Astrocyte (in vitro differentiated cells and primary cell): ENCODE measurements at regions not wholly inside any gene's neighbourhood (a gene's known extent, or its start where the extent isn't known, plus 50 kb on each side); places are given as distances from the start of the nearest gene placed in this dataset.

Source experiments
- DNase-seq: peaks from one replicate; pipeline ENCODE4 v3.0.0-alpha.2; 2010; ENCODE audit warnings: low read depth
- FAIRE-seq: peaks from 2 replicates; lab custom pipeline; 2011; peaks lifted over from hg19 to GRCh38; lab: Jason Lieb, UNC
- H2AFZ ChIP-seq: 2 replicates; pipeline ENCODE4 v1.6.0; 2012; ENCODE audit warnings: low read depth, low read length, inconsistent platforms
- H3K27ac ChIP-seq: 2 replicates; pipeline ENCODE4 v1.5.1; 2011; ENCODE audit warnings: low read depth, low read length, inconsistent platforms
- H3K27me3 ChIP-seq: 2 replicates; pipeline ENCODE4 v1.6.0; 2011; ENCODE audit warnings: low read length, inconsistent platforms; ENCODE audit not compliant: insufficient read depth
- H3K36me3 ChIP-seq: 2 replicates; pipeline ENCODE4 v1.5.1; 2011; ENCODE audit warnings: low read length, inconsistent platforms; ENCODE audit not compliant: insufficient read depth
- H3K4me1 ChIP-seq: 2 replicates; pipeline ENCODE4 v1.5.1; 2011; ENCODE audit warnings: low read length, inconsistent platforms; ENCODE audit not compliant: insufficient read depth
- H3K4me2 ChIP-seq: 2 replicates; pipeline ENCODE4 v1.6.0; 2012; ENCODE audit warnings: low read length, inconsistent platforms
- H3K4me3 ChIP-seq: 2 replicates; pipeline ENCODE4 v1.5.1; 2011; ENCODE audit warnings: low read depth, mild to moderate bottlenecking, low read length, inconsistent platforms; ENCODE audit not compliant: insufficient read depth
- H3K79me2 ChIP-seq: 2 replicates; pipeline ENCODE4 v1.6.0; 2012; ENCODE audit warnings: mild to moderate bottlenecking, low read length, inconsistent platforms; ENCODE audit not compliant: insufficient read depth
- H3K9ac ChIP-seq: 2 replicates; pipeline ENCODE4 v1.6.0; 2012; ENCODE audit warnings: mild to moderate bottlenecking, low read length, inconsistent platforms
- H3K9me3 ChIP-seq: 2 replicates; pipeline ENCODE4 v1.5.1; 2012; ENCODE audit warnings: low read depth, mild to moderate bottlenecking, low read length, inconsistent platforms; ENCODE audit not compliant: insufficient read depth
- H4K20me1 ChIP-seq: 2 replicates; pipeline ENCODE4 v1.6.0; 2012; ENCODE audit warnings: low read length, inconsistent platforms; ENCODE audit not compliant: insufficient read depth
- H3K27ac Mint-ChIP-seq: one replicate; pipeline ENCODE4 v1.8.0; 2021; ENCODE audit warnings: mild to moderate bottlenecking, mixed read lengths; ENCODE audit not compliant: unreplicated experiment
- H3K27me3 Mint-ChIP-seq: one replicate; pipeline ENCODE4 v1.8.0; 2021; ENCODE audit warnings: low read depth, mixed read lengths; ENCODE audit not compliant: unreplicated experiment
- H3K36me3 Mint-ChIP-seq: one replicate; pipeline ENCODE4 v1.8.0; 2021; ENCODE audit warnings: low read depth, mixed read lengths; ENCODE audit not compliant: unreplicated experiment
- H3K4me1 Mint-ChIP-seq: one replicate; pipeline ENCODE4 v1.8.0; 2021; ENCODE audit warnings: low read depth, mixed read lengths; ENCODE audit not compliant: unreplicated experiment
- H3K4me3 Mint-ChIP-seq: one replicate; pipeline ENCODE4 v1.8.0; 2021; ENCODE audit warnings: mild to moderate bottlenecking, moderate library complexity, mixed read lengths; ENCODE audit not compliant: unreplicated experiment
- H3K9me3 Mint-ChIP-seq: one replicate; pipeline ENCODE4 v1.8.0; 2021; ENCODE audit warnings: mild to moderate bottlenecking, mixed read lengths; ENCODE audit not compliant: unreplicated experiment
- EZH2 ChIP-seq: IDR thresholded peaks from 2 replicates; pipeline ENCODE4 v1.6.1; 2012; ENCODE audit warnings: mild to moderate bottlenecking, low read length, inconsistent platforms; ENCODE audit not compliant: insufficient read depth
- TF ChIP-seq, protein P1 (sequence below): IDR thresholded peaks from 2 replicates; pipeline ENCODE4 v1.5.1; 2011; ENCODE audit warnings: low read depth, mild to moderate bottlenecking, inconsistent platforms, low read length, moderate library complexity; ENCODE audit not compliant: insufficient read depth

GRCh38 chr2:57602733-57603132, 443.9 kb upstream of the VRK2 start:
- no peak overlapping the region for H3K27ac Mint-ChIP-seq
- no peak for DNase-seq
- no peak overlapping the region for H3K4me2 ChIP-seq
- FAIRE-seq = no peak
- H3K79me2 ChIP-seq = no peaks in the 10 kb centered on the region
- no peaks in the 10 kb centered on the region for H3K27me3 ChIP-seq
- H3K36me3 ChIP-seq = no peaks in the 10 kb centered on the region
- no peak overlapping the region for H2AFZ ChIP-seq
- no peak overlapping the region for H3K9ac ChIP-seq
- no peaks in the 10 kb centered on the region for H3K4me1 ChIP-seq
- H3K4me1 Mint-ChIP-seq = no peaks in the 10 kb centered on the region
- no peaks in the 10 kb centered on the region for H4K20me1 ChIP-seq
- H3K4me3 Mint-ChIP-seq = no peak overlapping the region
- H3K36me3 Mint-ChIP-seq = no peaks in the 10 kb centered on the region
- no peaks in the 10 kb centered on the region for H3K9me3 ChIP-seq
- H3K4me3 ChIP-seq = no peak overlapping the region
- H3K27me3 Mint-ChIP-seq = no peaks in the 10 kb centered on the region
- no peak overlapping the region for H3K27ac ChIP-seq
- TF ChIP-seq EZH2 = no peak
- TF ChIP-seq, protein P1, sequence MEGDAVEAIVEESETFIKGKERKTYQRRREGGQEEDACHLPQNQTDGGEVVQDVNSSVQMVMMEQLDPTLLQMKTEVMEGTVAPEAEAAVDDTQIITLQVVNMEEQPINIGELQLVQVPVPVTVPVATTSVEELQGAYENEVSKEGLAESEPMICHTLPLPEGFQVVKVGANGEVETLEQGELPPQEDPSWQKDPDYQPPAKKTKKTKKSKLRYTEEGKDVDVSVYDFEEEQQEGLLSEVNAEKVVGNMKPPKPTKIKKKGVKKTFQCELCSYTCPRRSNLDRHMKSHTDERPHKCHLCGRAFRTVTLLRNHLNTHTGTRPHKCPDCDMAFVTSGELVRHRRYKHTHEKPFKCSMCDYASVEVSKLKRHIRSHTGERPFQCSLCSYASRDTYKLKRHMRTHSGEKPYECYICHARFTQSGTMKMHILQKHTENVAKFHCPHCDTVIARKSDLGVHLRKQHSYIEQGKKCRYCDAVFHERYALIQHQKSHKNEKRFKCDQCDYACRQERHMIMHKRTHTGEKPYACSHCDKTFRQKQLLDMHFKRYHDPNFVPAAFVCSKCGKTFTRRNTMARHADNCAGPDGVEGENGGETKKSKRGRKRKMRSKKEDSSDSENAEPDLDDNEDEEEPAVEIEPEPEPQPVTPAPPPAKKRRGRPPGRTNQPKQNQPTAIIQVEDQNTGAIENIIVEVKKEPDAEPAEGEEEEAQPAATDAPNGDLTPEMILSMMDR = no peak
- H3K9me3 Mint-ChIP-seq = no peaks in the 10 kb centered on the region

DNA sequence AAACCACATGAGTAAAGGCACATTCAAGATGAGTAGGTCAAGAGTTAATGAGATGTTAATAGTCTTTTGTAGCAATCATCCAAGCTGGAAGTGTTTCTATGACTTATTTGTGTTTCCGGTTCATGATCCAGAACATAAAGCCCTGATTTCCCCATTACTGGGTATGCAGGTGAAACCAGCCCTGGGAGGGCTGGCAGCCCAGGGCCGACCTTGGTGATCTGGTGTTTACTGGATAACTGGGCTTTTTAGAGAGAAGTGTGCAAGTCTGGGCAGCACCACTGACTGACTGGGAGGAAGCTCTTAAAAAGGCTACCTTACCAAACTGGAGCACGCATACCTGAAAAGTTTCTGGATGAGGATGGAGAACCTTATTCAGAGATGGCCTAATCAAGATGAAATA, 431.6 kb upstream of the VRK2 start:
- no peaks in the 10 kb centered on the region for H3K4me1 Mint-ChIP-seq

DNA sequence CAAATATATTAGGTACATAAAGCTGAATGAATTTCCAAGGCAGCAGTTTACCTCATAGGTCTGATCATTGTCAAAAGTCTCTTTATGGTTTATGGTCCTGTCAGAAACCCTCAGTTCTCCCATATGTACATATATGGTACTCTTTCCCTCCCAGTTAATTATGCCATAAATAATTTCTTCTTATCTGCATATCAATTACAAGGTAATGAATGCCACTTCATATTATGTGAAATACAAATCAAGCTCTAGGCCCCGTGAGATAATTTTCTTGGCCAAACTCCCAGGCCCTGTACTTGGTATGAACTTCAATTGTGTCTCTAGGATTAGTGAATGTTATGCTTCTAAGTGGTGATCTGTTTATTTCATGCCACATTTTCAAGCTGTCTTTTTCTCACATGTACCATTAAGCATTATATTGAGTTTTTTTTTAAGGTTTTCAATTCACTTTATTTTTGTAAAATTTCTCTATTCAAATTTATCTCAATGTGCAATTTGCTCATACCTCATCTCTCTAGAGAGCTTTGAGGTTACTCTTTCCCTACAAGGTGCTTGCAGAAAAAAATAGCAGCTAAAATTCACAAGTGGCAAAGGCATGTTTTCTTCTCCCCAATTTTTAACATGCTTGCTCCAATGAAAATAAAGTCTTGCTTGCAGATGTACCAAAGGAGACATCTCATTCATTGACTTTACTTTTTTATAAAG, 430.6 kb upstream of the VRK2 start:
- H3K9me3 ChIP-seq = no peaks in the 10 kb centered on the region
- Mint-ChIP-seq H3K4me1 (no peaks in the 10 kb centered on the region), H3K27ac (no peak overlapping the region), H3K27me3 (no peaks in the 10 kb centered on the region), H3K9me3 (no peaks in the 10 kb centered on the region), H3K4me3 (no peak overlapping the region), H3K36me3 (no peaks in the 10 kb centered on the region)
- H3K79me2 ChIP-seq = no peaks in the 10 kb centered on the region
- no peak overlapping the region for H3K9ac ChIP-seq
- H3K4me1 ChIP-seq = no peaks in the 10 kb centered on the region
- no peak overlapping the region for H2AFZ ChIP-seq
- H3K27ac ChIP-seq = no peak overlapping the region
- no peaks in the 10 kb centered on the region for H3K27me3 ChIP-seq
- TF ChIP-seq, protein P1 = no peak
- no peak for TF ChIP-seq EZH2
- no peaks in the 10 kb centered on the region for H4K20me1 ChIP-seq
- no peaks in the 10 kb centered on the region for H3K36me3 ChIP-seq
- H3K4me2 ChIP-seq = no peak overlapping the region
- no peak overlapping the region for H3K4me3 ChIP-seq
- FAIRE-seq (no peak), DNase-seq (no peak)

More for the DNA sequence above, 431.6 kb upstream of the VRK2 start:
- H3K27me3 ChIP-seq = no peaks in the 10 kb centered on the region
- no peak overlapping the region for H3K9ac ChIP-seq
- no peaks in the 10 kb centered on the region for H4K20me1 ChIP-seq
- no peaks in the 10 kb centered on the region for H3K79me2 ChIP-seq
- H3K36me3 ChIP-seq = no peaks in the 10 kb centered on the region
- Mint-ChIP-seq H3K9me3 (no peaks in the 10 kb centered on the region), H3K27ac (no peak overlapping the region), H3K4me3 (no peak overlapping the region), H3K27me3 (no peaks in the 10 kb centered on the region), H3K36me3 (no peaks in the 10 kb centered on the region)
- H3K4me3 ChIP-seq = no peak overlapping the region
- no peaks in the 10 kb centered on the region for H3K9me3 ChIP-seq
- no peaks in the 10 kb centered on the region for H3K4me1 ChIP-seq
- TF ChIP-seq EZH2 = no peak
- TF ChIP-seq, protein P1 = no peak
- no peak overlapping the region for H3K27ac ChIP-seq
- no peak for FAIRE-seq
- no peak for DNase-seq
- H2AFZ ChIP-seq = no peak overlapping the region
- no peak overlapping the region for H3K4me2 ChIP-seq
